ENCODE measurements at regions not wholly inside any gene's neighbourhood (a gene's known extent, or its start where the extent isn't known, plus 50 kb on each side); places are given as distances from the start of the nearest gene placed in this dataset.

DNA sequence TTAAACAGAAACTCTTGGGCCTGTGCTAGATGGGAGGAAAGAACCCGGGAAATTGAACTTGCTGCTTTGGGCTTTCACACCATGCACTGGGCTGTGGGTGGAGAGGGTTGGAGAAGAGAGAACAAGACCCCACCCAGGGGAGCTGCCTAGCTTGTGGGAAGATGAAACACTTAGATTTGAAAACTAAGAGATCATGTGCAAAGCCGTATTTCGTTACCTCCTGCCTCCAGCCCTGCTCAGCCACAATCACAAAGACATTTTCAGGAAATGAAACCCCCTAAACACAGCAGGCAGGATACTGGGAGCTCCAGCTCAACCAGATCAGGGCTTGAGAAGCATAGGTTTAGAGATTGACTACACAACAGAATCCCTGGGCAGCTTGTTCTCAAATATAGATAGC is 183.0 kb upstream of the C2CD4B start:
- TF ChIP-seq POLR2AphosphoS5 (IDR thresholded peaks at IDR 0.05) (no peak), EP300 (IDR thresholded peaks at IDR 0.05) (no peak), POLR2A (IDR thresholded peaks at IDR 0.05) (no peak)
- TF ChIP-seq, protein P1, sequence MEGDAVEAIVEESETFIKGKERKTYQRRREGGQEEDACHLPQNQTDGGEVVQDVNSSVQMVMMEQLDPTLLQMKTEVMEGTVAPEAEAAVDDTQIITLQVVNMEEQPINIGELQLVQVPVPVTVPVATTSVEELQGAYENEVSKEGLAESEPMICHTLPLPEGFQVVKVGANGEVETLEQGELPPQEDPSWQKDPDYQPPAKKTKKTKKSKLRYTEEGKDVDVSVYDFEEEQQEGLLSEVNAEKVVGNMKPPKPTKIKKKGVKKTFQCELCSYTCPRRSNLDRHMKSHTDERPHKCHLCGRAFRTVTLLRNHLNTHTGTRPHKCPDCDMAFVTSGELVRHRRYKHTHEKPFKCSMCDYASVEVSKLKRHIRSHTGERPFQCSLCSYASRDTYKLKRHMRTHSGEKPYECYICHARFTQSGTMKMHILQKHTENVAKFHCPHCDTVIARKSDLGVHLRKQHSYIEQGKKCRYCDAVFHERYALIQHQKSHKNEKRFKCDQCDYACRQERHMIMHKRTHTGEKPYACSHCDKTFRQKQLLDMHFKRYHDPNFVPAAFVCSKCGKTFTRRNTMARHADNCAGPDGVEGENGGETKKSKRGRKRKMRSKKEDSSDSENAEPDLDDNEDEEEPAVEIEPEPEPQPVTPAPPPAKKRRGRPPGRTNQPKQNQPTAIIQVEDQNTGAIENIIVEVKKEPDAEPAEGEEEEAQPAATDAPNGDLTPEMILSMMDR (IDR thresholded peaks at IDR 0.05) = no peak
